ENCODE measurements at regions not wholly inside any gene's neighbourhood (a gene's known extent, or its start where the extent isn't known, plus 50 kb on each side); places are given as distances from the start of the nearest gene placed in this dataset.

DNA sequence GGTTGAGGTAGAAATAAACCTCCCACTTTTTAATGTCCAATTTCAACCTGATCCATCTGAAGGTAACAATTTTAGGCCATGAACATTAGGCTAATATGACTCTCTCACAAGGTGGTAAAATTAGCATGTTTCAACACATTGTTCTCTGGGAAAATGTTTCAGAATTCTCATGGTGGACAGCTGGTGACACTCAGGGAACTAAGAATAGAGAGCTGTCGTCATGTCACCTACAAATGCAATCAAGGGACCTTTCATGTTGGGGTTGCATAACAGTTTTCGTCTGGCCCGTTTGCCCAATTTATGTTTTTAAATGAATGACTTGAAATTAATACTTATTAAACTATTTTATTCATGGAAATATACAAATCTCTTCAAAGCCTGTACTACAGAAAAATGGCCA lies 180.7 kb upstream of the PRICKLE1 start:
- Histone ChIP-seq H3K4me3 (no peak overlapping the region), H3K9me3 (no peaks in the 10 kb centered on the region), H3K4me1 (no peaks in the 10 kb centered on the region), H3K36me3 (no peaks in the 10 kb centered on the region), H3K27ac (no peak overlapping the region), H3K27me3 (no peaks in the 10 kb centered on the region)
- ATAC-seq (no peak), DNase-seq (no peak)
- intact Hi-C loops (cut with DNase I; ENCODE audit: low total_unique reads) = no loop called here
- TF ChIP-seq, protein P1, sequence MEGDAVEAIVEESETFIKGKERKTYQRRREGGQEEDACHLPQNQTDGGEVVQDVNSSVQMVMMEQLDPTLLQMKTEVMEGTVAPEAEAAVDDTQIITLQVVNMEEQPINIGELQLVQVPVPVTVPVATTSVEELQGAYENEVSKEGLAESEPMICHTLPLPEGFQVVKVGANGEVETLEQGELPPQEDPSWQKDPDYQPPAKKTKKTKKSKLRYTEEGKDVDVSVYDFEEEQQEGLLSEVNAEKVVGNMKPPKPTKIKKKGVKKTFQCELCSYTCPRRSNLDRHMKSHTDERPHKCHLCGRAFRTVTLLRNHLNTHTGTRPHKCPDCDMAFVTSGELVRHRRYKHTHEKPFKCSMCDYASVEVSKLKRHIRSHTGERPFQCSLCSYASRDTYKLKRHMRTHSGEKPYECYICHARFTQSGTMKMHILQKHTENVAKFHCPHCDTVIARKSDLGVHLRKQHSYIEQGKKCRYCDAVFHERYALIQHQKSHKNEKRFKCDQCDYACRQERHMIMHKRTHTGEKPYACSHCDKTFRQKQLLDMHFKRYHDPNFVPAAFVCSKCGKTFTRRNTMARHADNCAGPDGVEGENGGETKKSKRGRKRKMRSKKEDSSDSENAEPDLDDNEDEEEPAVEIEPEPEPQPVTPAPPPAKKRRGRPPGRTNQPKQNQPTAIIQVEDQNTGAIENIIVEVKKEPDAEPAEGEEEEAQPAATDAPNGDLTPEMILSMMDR (IDR thresholded peaks at IDR 0.05 in 4 of 5, conservative IDR thresholded peaks at IDR 0.05 in 1 of 5) = no peak
- in situ Hi-C loops (cut with MboI; ENCODE audit: low sequenced_read_pairs in 4 of 4) = no loop called here

DNA sequence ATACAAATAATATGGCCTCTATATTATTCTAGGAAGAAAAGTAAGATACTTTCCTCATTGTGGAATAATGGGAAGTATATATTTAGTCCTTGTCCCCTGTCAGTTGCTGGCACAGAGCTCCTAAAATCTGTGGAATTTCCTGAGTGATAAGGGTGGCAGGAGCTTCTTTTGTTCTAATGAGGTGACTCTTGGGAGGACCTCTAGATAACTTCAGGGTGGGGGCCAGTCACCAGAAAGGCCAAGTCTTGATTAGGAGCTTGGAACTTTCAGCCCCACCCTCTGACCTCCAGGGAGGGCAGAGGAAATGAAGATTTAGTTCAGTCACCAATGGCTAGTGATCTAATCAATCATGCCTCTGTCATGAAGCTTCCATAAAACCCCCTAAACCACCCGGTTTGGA lies 179.9 kb upstream of the PRICKLE1 start:
- ATAC-seq = no peak
- TF ChIP-seq, protein P1 (IDR thresholded peaks at IDR 0.05 in 4 of 5, conservative IDR thresholded peaks at IDR 0.05 in 1 of 5) = no peak

DNA sequence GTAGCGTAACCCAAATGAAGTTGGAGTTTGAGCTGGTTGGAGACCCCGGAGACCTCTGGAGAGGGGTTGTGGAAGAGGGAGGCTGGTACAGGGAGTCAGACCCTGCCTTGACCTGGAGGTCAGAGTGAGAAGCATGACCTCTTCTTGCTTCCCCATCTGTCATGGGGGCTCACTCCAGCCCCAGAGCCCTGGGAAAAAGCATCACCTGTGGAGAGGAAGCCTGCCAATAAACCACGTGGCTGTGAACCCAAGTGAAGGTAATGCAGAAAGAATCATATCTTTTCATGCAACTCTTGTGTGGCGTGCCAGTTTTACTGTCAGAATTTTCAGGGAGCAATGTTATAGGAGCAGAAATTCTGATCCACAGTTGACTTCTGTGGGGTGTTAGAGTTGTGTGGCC lies 178.5 kb upstream of the PRICKLE1 start:
- in situ Hi-C loops (cut with MboI; ENCODE audit: low sequenced_read_pairs in 4 of 4) = no loop called here
- no peaks in the 10 kb centered on the region for H3K4me1 ChIP-seq
- no peaks in the 10 kb centered on the region for H3K9me3 ChIP-seq
- H3K4me3 ChIP-seq = no peak overlapping the region
- no peak for DNase-seq
- no peak for TF ChIP-seq POLR2A (IDR thresholded peaks at IDR 0.05)
- TF ChIP-seq, protein P1 (IDR thresholded peaks at IDR 0.05 in 4 of 5, conservative IDR thresholded peaks at IDR 0.05 in 1 of 5) = no peak
- no peaks in the 10 kb centered on the region for H3K27me3 ChIP-seq
- H3K27ac ChIP-seq = no peak overlapping the region
- ATAC-seq = no peak
- H3K36me3 ChIP-seq = no peaks in the 10 kb centered on the region
- intact Hi-C loops (cut with DNase I; ENCODE audit: low total_unique reads) = no loop called here

More for the DNA sequence above, 179.9 kb upstream of the PRICKLE1 start:
- in situ Hi-C loops (cut with MboI; ENCODE audit: low sequenced_read_pairs in 4 of 4) = no loop called here
- intact Hi-C loops (cut with DNase I; ENCODE audit: low total_unique reads) = no loop called here
- H3K4me3 ChIP-seq = no peak overlapping the region
- no peaks in the 10 kb centered on the region for H3K4me1 ChIP-seq
- no peaks in the 10 kb centered on the region for H3K36me3 ChIP-seq
- no peaks in the 10 kb centered on the region for H3K27me3 ChIP-seq
- H3K27ac ChIP-seq = no peak overlapping the region
- DNase-seq = no peak
- H3K9me3 ChIP-seq = no peaks in the 10 kb centered on the region

DNA sequence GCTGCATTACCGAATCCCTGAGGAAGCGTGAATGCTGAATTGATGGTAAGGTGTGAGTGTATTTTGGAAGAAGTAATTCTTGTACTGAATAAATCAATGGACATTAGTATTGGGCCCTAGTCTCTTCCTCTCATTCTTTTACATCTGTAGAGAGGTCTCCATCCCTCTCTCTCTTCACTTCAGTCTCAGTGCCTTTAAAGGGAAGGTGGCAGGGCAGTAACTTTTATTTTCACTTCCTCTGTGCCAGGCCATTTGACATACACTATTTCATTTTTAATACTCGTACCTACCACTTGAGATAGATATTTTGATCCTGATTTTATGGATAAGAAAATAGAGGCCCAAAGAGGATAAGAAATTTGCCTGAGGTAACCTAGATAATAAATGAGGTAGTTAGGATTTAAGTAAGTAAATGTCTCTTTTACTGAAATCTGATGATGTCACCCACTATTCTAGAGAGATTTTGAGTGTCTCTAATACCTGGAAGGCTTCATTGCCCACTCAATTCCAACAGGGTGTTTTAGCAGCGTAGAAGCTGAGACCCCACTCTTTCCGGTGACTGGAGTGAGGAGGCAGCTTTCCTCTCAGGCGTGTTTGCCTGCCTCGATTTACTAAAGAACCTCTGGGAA lies 177.9 kb upstream of the PRICKLE1 start:
- Histone ChIP-seq H3K27me3 (no peaks in the 10 kb centered on the region), H3K4me3 (no peak overlapping the region), H3K9me3 (no peaks in the 10 kb centered on the region), H3K36me3 (no peaks in the 10 kb centered on the region), H3K4me1 (no peaks in the 10 kb centered on the region), H3K27ac (no peak overlapping the region)
- in situ Hi-C loops (cut with MboI; ENCODE audit: low sequenced_read_pairs in 4 of 4) = no loop called here
- ATAC-seq (no peak), DNase-seq (no peak)
- no peak for TF ChIP-seq POLR2A (IDR thresholded peaks at IDR 0.05)
- TF ChIP-seq, protein P1 (IDR thresholded peaks at IDR 0.05 in 4 of 5, conservative IDR thresholded peaks at IDR 0.05 in 1 of 5) = no peak
- intact Hi-C loops (cut with DNase I; ENCODE audit: low total_unique reads) = no loop called here

DNA sequence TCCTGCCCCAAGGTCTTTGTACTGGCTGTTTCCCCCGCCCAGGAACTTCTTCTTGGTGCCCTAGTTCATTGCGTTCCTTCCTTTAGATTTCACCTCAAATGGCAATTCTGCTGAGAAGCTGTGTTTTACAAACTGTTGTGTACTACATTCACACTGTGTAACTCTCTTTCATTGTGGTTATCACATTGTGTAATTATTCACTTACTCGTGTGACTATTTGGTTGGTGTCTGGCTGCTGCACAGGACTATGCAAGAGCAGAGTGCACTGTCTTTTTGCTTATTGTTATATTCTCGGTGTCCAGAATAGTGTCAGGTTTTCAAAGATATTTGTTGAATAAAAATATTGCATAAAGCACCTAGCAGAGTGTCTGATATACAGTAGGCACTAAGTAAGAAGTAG lies 177.2 kb upstream of the PRICKLE1 start:
- Histone ChIP-seq H3K9me3 (no peaks in the 10 kb centered on the region), H3K27ac (no peak overlapping the region), H3K36me3 (no peaks in the 10 kb centered on the region), H3K4me1 (no peaks in the 10 kb centered on the region), H3K4me3 (no peak overlapping the region), H3K27me3 (no peaks in the 10 kb centered on the region)
- no peak for TF ChIP-seq POLR2A (IDR thresholded peaks at IDR 0.05)
- TF ChIP-seq, protein P1 (IDR thresholded peaks at IDR 0.05 in 4 of 5, conservative IDR thresholded peaks at IDR 0.05 in 1 of 5) = no peak
- intact Hi-C loops (cut with DNase I; ENCODE audit: low total_unique reads) (no loop called here), in situ Hi-C loops (cut with MboI; ENCODE audit: low sequenced_read_pairs in 4 of 4) (no loop called here)
- no peak for DNase-seq
- no peak for ATAC-seq
